SK-N-SH treated with all-trans-retinoic acid at 6 μM for 48 hours (cell line): ENCODE measurements at regions not wholly inside any gene's neighbourhood (a gene's known extent, or its start where the extent isn't known, plus 50 kb on each side); places are given as distances from the start of the nearest gene placed in this dataset.

Experiments
- GLIS3 ChIP-seq: fragments of 250-450 bp; sonication (Bioruptor Pico); IDR thresholded peaks from 2 replicates; pipeline ENCODE4 v1.5.0; 2020; ENCODE audit warnings: mild to moderate bottlenecking, moderate library complexity
- RARB ChIP-seq: fragments of 250-450 bp; sonication (Bioruptor Pico); IDR thresholded peaks from 2 replicates; pipeline ENCODE4 v1.8.0; 2021; ENCODE audit warnings: mild to moderate bottlenecking, moderate library complexity
- TCF4 ChIP-seq: fragments of 250-450 bp; sonication (Bioruptor Pico); IDR thresholded peaks from 2 replicates; pipeline ENCODE4 v1.8.0; 2021; ENCODE audit warnings: mild to moderate bottlenecking, moderate library complexity, borderline replicate concordance

- TF ChIP-seq RARB (CRISPR knock-in tag), result no peak
- TF ChIP-seq GLIS3 (CRISPR knock-in tag), result no peak
- no peak for TF ChIP-seq TCF4 (CRISPR knock-in tag)
These were observed 689.5 kb downstream of the VRK1 start for GRCh38 chr14:97486601-97487120.
